ENCODE measurements at regions not wholly inside any gene's neighbourhood (a gene's known extent, or its start where the extent isn't known, plus 50 kb on each side); places are given as distances from the start of the nearest gene placed in this dataset.

GRCh38 chr6:71766796-71767195, 119.6 kb upstream of the RIMS1 start:
- Histone ChIP-seq H3K27ac (ENCODE audit: low read depth, low read length) (no peak overlapping the region), H3K4me1 (ENCODE audit: control insufficient read depth in 1 of 2, insufficient read depth in 2 of 2, low read length in 2 of 2) (no peaks in the 10 kb centered on the region), H3K9me3 (ENCODE audit: control insufficient read depth in 1 of 2, insufficient read depth in 1 of 2, low read depth in 1 of 2, low read length in 2 of 2) (no peaks in the 10 kb centered on the region; a peak in 1 of 4 replicates), H3K9ac (ENCODE audit: low read length) (no peak overlapping the region), H3K36me3 (ENCODE audit: control insufficient read depth in 1 of 2, insufficient read depth in 2 of 2, low read length in 2 of 2) (no peaks in the 10 kb centered on the region), H3K27me3 (ENCODE audit: insufficient read depth, low read length) (no peaks in the 10 kb centered on the region), H3K9me2 (ENCODE audit: insufficient read depth) (no peaks in the 10 kb centered on the region), H3K79me2 (ENCODE audit: insufficient read depth, low read length) (no peaks in the 10 kb centered on the region), H3K4me2 (ENCODE audit: low read length) (no peak overlapping the region), H4K20me1 (ENCODE audit: insufficient read depth) (no peaks in the 10 kb centered on the region), H3K4me3 (replicated peaks in 1 of 2; ENCODE audit: low read depth in 1 of 2, low read length in 2 of 2) (no peak overlapping the region), H2AFZ (ENCODE audit: low read depth, low read length, poor library complexity, severe bottlenecking) (no peak overlapping the region)
- ATAC-seq (no peak), DNase-seq (ENCODE audit: low read depth, low spot score) (no peak)
- ChIA-PET RAD21 (ENCODE audit: low non-redundant PET in 1 of 2, low total read pairs in 2 of 2, uncharacterized antibody in 2 of 2, unreplicated experiment in 2 of 2) (no interaction called here), CTCF (no interaction called here), POLR2A (no interaction called here)
- intact Hi-C loops (cut with micrococcal nuclease) = no loop called here
- TF ChIP-seq POLR2AphosphoS5 (IDR thresholded peaks at IDR 0.05; ENCODE audit: low read depth, low read length) = no peak
- no peak for TF ChIP-seq ZNF274 (IDR thresholded peaks at IDR 0.05; ENCODE audit: low read depth, low read length)
- TF ChIP-seq SP1 (IDR thresholded peaks at IDR 0.05; ENCODE audit: low read depth) = no peak
- TF ChIP-seq, protein P1, sequence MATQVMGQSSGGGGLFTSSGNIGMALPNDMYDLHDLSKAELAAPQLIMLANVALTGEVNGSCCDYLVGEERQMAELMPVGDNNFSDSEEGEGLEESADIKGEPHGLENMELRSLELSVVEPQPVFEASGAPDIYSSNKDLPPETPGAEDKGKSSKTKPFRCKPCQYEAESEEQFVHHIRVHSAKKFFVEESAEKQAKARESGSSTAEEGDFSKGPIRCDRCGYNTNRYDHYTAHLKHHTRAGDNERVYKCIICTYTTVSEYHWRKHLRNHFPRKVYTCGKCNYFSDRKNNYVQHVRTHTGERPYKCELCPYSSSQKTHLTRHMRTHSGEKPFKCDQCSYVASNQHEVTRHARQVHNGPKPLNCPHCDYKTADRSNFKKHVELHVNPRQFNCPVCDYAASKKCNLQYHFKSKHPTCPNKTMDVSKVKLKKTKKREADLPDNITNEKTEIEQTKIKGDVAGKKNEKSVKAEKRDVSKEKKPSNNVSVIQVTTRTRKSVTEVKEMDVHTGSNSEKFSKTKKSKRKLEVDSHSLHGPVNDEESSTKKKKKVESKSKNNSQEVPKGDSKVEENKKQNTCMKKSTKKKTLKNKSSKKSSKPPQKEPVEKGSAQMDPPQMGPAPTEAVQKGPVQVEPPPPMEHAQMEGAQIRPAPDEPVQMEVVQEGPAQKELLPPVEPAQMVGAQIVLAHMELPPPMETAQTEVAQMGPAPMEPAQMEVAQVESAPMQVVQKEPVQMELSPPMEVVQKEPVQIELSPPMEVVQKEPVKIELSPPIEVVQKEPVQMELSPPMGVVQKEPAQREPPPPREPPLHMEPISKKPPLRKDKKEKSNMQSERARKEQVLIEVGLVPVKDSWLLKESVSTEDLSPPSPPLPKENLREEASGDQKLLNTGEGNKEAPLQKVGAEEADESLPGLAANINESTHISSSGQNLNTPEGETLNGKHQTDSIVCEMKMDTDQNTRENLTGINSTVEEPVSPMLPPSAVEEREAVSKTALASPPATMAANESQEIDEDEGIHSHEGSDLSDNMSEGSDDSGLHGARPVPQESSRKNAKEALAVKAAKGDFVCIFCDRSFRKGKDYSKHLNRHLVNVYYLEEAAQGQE (IDR thresholded peaks at IDR 0.05; ENCODE audit: low read depth) = no peak
- TF ChIP-seq CTCF (IDR thresholded peaks at IDR 0.05 in 2 of 3, conservative IDR thresholded peaks at IDR 0.05 in 1 of 3; ENCODE audit: borderline replicate concordance in 1 of 3, insufficient read depth in 1 of 3, low read depth in 2 of 3, low read length in 2 of 3) = no peak
- no peak for TF ChIP-seq EGR1 (IDR thresholded peaks at IDR 0.05; ENCODE audit: low read depth)
- no peak for TF ChIP-seq EZH2 (IDR thresholded peaks at IDR 0.05)
- no peak for TF ChIP-seq JUND (IDR thresholded peaks at IDR 0.05)
- BruUV-seq (replicated peaks) = no TSS peak

Data from HCT116 (cell line).